Gastrocnemius medialis (tissue), 4 donors: ENCODE measurements at regions not wholly inside any gene's neighbourhood (a gene's known extent, or its start where the extent isn't known, plus 50 kb on each side); places are given as distances from the start of the nearest gene placed in this dataset.
"Not testable (repeated sequence)": the region's sequence is repeated elsewhere in the genome, so short reads cannot be mapped to it uniquely, and the experiment has no call there.

Experiments
- ATAC-seq, 2 donors: fragments of 150-250 bp; one replicate each; pipeline ENCODE4 v1.9.1; 2016
- DNase-seq, 2 donors: peaks; one replicate each; pipeline ENCODE4 v3.0.0-alpha.2; 2019
- H3K27ac ChIP-seq, 4 donors: fragments of 200-600 bp; sonication (generic); 1 replicate in 1 of 4; 2 replicates in 3 of 4; pipeline ENCODE4 v1.5.1; 2016 to 2018; ENCODE audit warnings: mild to moderate bottlenecking in 2 of 4, moderate library complexity in 1 of 4
- H3K27me3 ChIP-seq, 3 donors: fragments of 200-600 bp; sonication (generic) in 2 of 3; 1 replicate in 1 of 3; 2 replicates in 2 of 3; pipeline versions ENCODE4 v1.5.1 to v1.6.0; 2016 to 2019; ENCODE audit warnings: mild to moderate bottlenecking in 1 of 3, moderate library complexity in 1 of 3
- H3K36me3 ChIP-seq, 2 donors: fragments of 200-600 bp; sonication (generic) in 1 of 2; one replicate each; pipeline ENCODE4 v1.5.1; 2017 to 2018
- H3K4me1 ChIP-seq, 2 donors: fragments of 200-600 bp; sonication (generic) in 1 of 2; one replicate each; pipeline ENCODE4 v1.5.1; 2016 to 2017; ENCODE audit warnings: mild to moderate bottlenecking in 2 of 2
- H3K4me3 ChIP-seq, 4 donors: fragments of 200-600 bp; sonication (generic) in 3 of 4; 1 replicate in 1 of 4; 2 replicates in 3 of 4; pipeline ENCODE4 v1.5.1; 2016 to 2019; ENCODE audit warnings: mild to moderate bottlenecking in 2 of 4
- H3K9me3 ChIP-seq, 3 donors: fragments of 200-600 bp; sonication (generic) in 2 of 3; 1 replicate in 1 of 3; 2 replicates in 2 of 3; pipeline ENCODE4 v1.5.1; 2016 to 2019
- CTCF ChIP-seq, 5 experiments: fragments of 450-650 bp in 3 of 5; fragments of 200-600 bp in 2 of 5; sonication (generic) in 2 of 5; IDR thresholded peaks in 4 of 5; conservative IDR thresholded peaks in 1 of 5; 1 replicate in 4 of 5; 2 replicates in 1 of 5; pipeline ENCODE4 v1.5.1; 2016 to 2019; ENCODE audit warnings: antibody characterized with exemption in 5 of 5, mild to moderate bottlenecking in 3 of 5, moderate library complexity in 3 of 5
- POLR2A ChIP-seq, 2 donors: fragments of 450-650 bp; IDR thresholded peaks; one replicate each; pipeline ENCODE4 v1.6.1; 2017; ENCODE audit warnings: antibody characterized with exemption in 2 of 2, mild to moderate bottlenecking in 2 of 2, moderate library complexity in 2 of 2
- in situ Hi-C, 4 donors: fragments of 200-750 bp; cut with MboI; loops; one replicate each; pipeline versions ENCODE4 v1.15.0 to v1.8.0; 2017; ENCODE audit warnings: low sequenced_read_pairs in 4 of 4
- intact Hi-C: fragments of 100-400 bp; cut with DNase I; formaldehyde crosslinking; loops from one replicate; pipeline ENCODE4 v1.15.1; 2023; ENCODE audit warnings: low total_unique reads

GRCh38 chr4:66016240-66016639 is 346.0 kb upstream of the EPHA5 start:
- intact Hi-C loops (no loop called here), in situ Hi-C loops (no loop called here)
- Histone ChIP-seq H3K9me3 (no peaks in the 10 kb centered on the region), H3K27ac (no peak overlapping the region), H3K27me3 (no peaks in the 10 kb centered on the region), H3K4me1 (no peaks in the 10 kb centered on the region), H3K4me3 (no peak overlapping the region), H3K36me3 (no peaks in the 10 kb centered on the region)
- TF ChIP-seq POLR2A (IDR thresholded peaks at IDR 0.05): no peak
- TF ChIP-seq CTCF (IDR thresholded peaks at IDR 0.05 in 4 of 5, conservative IDR thresholded peaks at IDR 0.05 in 1 of 5): no peak
- DNase-seq (no peak), ATAC-seq (no peak)

GRCh38 chr4:66014146-66014765 is 344.0 kb upstream of the EPHA5 start:
- H3K9me3 ChIP-seq: no peaks in the 10 kb centered on the region
- intact Hi-C loops (no loop called here), in situ Hi-C loops (no loop called here)
- DNase-seq (no peak), ATAC-seq (no peak)
- no peak for TF ChIP-seq POLR2A (IDR thresholded peaks at IDR 0.05)
- TF ChIP-seq CTCF (IDR thresholded peaks at IDR 0.05 in 4 of 5, conservative IDR thresholded peaks at IDR 0.05 in 1 of 5): no peak
- H3K36me3 ChIP-seq: no peaks in the 10 kb centered on the region
- no peaks in the 10 kb centered on the region for H3K4me1 ChIP-seq
- H3K27ac ChIP-seq: no peak overlapping the region
- H3K4me3 ChIP-seq: no peak overlapping the region
- no peaks in the 10 kb centered on the region for H3K27me3 ChIP-seq

- H3K27me3 ChIP-seq: no peaks in the 10 kb centered on the region
- no peak for ATAC-seq
- in situ Hi-C loops (no loop called here), intact Hi-C loops (no loop called here)
- H3K4me3 ChIP-seq: no peak overlapping the region
- H3K27ac ChIP-seq: no peak overlapping the region
- H3K9me3 ChIP-seq: no peaks in the 10 kb centered on the region
- no peaks in the 10 kb centered on the region for H3K4me1 ChIP-seq
- TF ChIP-seq CTCF (IDR thresholded peaks at IDR 0.05 in 4 of 5, conservative IDR thresholded peaks at IDR 0.05 in 1 of 5): no peak
- no peak for TF ChIP-seq POLR2A (IDR thresholded peaks at IDR 0.05)
- H3K36me3 ChIP-seq: no peaks in the 10 kb centered on the region
- no peak for DNase-seq
Observed at GRCh38 chr4:66000510-66001117, 330.3 kb upstream of the EPHA5 start.

- in situ Hi-C loops (no loop called here), intact Hi-C loops (no loop called here)
- no peak for TF ChIP-seq POLR2A (IDR thresholded peaks at IDR 0.05)
- no peak for TF ChIP-seq CTCF (IDR thresholded peaks at IDR 0.05 in 4 of 5, conservative IDR thresholded peaks at IDR 0.05 in 1 of 5)
- no peak for ATAC-seq
- H3K27ac ChIP-seq: no peak overlapping the region
- H3K4me3 ChIP-seq: no peak overlapping the region
- no peaks in the 10 kb centered on the region for H3K27me3 ChIP-seq
- no peaks in the 10 kb centered on the region for H3K36me3 ChIP-seq
- no peaks in the 10 kb centered on the region for H3K4me1 ChIP-seq
- no peaks in the 10 kb centered on the region for H3K9me3 ChIP-seq
- DNase-seq: no peak
Observed at GRCh38 chr4:65999518-65999871, 329.2 kb upstream of the EPHA5 start.

- H3K27me3 ChIP-seq, intact Hi-C loops, in situ Hi-C loops: not testable (repeated sequence)
Observed at GRCh38 chr4:65998807-65999517, 328.7 kb upstream of the EPHA5 start.

More at GRCh38 chr4:65998807-65999517, 328.7 kb upstream of the EPHA5 start:
- H3K27ac ChIP-seq, H3K4me1 ChIP-seq, ATAC-seq, H3K4me3 ChIP-seq, H3K9me3 ChIP-seq, DNase-seq, H3K36me3 ChIP-seq: not testable (repeated sequence)
